ENCODE measurements at regions not wholly inside any gene's neighbourhood (a gene's known extent, or its start where the extent isn't known, plus 50 kb on each side); places are given as distances from the start of the nearest gene placed in this dataset.

DNA sequence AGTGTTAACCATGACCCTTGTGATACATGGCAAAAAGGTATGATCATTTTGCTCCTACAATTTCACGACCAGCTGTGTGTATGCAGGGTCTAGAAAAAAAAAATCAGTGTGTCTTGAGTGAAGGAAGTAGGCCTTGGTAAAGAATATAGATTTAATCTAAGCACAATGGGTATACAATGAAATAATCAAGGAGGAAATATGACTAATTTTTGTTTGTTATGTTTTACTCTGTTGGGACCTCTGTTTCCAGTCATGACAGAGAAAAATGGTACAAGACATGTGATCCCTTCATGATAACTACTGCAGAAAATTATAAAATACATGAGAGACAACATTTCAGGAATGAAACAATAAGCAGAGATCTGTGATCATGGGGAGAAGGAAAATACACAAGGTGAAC is 835.5 kb downstream of the PDHA2 start (continued):
- TF ChIP-seq CTCF (conservative IDR thresholded peaks at IDR 0.05; ENCODE audit: low read depth in 2 of 2) (no peak), ZNF331 (CRISPR knock-in tag; IDR thresholded peaks at IDR 0.05; ENCODE audit: low read depth) (no peak), CREB1 (CRISPR knock-in tag; IDR thresholded peaks at IDR 0.05; ENCODE audit: low read depth) (no peak)

DNA sequence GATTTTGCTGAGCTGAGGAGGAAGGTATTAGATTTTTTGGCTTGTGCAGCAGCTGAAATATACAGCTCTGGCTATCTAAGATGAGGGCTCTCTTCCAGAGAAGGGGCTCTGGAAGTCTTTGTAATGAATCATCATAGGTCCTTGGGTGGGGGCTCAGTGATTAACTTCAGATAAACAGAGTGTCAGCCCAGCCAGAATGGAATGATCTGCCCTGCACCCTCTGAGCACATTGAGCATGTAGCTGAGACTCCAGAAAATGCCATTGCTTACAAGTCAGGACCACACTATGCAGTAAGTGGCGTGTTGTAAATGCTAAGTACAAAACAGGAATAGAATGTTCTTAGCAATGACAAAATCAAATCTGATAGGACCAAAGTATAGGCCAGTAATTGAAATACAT is 836.0 kb downstream of the PDHA2 start:
- Mint-ChIP-seq H3K27ac (no peak overlapping the region), H3K36me3 (ENCODE audit: low read depth) (no peaks in the 10 kb centered on the region)
- TF ChIP-seq EZH2 (IDR thresholded peaks at IDR 0.05; ENCODE audit: low read depth, unreplicated experiment): no peak
- no peak for TF ChIP-seq ETS1 (IDR thresholded peaks at IDR 0.05)
- no peak for TF ChIP-seq ZNF331 (CRISPR knock-in tag; IDR thresholded peaks at IDR 0.05; ENCODE audit: low read depth)
- no peak for TF ChIP-seq CTCF (conservative IDR thresholded peaks at IDR 0.05; ENCODE audit: low read depth in 2 of 2)
- TF ChIP-seq, protein P1, sequence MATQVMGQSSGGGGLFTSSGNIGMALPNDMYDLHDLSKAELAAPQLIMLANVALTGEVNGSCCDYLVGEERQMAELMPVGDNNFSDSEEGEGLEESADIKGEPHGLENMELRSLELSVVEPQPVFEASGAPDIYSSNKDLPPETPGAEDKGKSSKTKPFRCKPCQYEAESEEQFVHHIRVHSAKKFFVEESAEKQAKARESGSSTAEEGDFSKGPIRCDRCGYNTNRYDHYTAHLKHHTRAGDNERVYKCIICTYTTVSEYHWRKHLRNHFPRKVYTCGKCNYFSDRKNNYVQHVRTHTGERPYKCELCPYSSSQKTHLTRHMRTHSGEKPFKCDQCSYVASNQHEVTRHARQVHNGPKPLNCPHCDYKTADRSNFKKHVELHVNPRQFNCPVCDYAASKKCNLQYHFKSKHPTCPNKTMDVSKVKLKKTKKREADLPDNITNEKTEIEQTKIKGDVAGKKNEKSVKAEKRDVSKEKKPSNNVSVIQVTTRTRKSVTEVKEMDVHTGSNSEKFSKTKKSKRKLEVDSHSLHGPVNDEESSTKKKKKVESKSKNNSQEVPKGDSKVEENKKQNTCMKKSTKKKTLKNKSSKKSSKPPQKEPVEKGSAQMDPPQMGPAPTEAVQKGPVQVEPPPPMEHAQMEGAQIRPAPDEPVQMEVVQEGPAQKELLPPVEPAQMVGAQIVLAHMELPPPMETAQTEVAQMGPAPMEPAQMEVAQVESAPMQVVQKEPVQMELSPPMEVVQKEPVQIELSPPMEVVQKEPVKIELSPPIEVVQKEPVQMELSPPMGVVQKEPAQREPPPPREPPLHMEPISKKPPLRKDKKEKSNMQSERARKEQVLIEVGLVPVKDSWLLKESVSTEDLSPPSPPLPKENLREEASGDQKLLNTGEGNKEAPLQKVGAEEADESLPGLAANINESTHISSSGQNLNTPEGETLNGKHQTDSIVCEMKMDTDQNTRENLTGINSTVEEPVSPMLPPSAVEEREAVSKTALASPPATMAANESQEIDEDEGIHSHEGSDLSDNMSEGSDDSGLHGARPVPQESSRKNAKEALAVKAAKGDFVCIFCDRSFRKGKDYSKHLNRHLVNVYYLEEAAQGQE (IDR thresholded peaks at IDR 0.05; ENCODE audit: unreplicated experiment): no peak
- no peak for TF ChIP-seq STAT1 (IDR thresholded peaks at IDR 0.05; ENCODE audit: unreplicated experiment)
- no peak for TF ChIP-seq ZNF114 (CRISPR knock-in tag; IDR thresholded peaks at IDR 0.05)
- TF ChIP-seq POLR2AphosphoS5 (IDR thresholded peaks at IDR 0.05; ENCODE audit: low read depth): no peak
- TF ChIP-seq NANOG (IDR thresholded peaks at IDR 0.05; ENCODE audit: borderline replicate concordance): no peak
- TF ChIP-seq JUNB (IDR thresholded peaks at IDR 0.05; ENCODE audit: unreplicated experiment): no peak
- TF ChIP-seq EZH2phosphoT487 (IDR thresholded peaks at IDR 0.05; ENCODE audit: unreplicated experiment): no peak
- TF ChIP-seq CREB1 (CRISPR knock-in tag; IDR thresholded peaks at IDR 0.05; ENCODE audit: low read depth): no peak

More for the DNA sequence above, 836.0 kb downstream of the PDHA2 start:
- Mint-ChIP-seq H3K4me1 (no peaks in the 10 kb centered on the region; the same call in 2 of the 3 replicates), H3K27me3 (ENCODE audit: insufficient read depth, low read depth, poor library complexity) (no peaks in the 10 kb centered on the region), H3K9me3 (no peaks in the 10 kb centered on the region), H3K4me3 (no peak overlapping the region)
- DNase-seq (ENCODE audit: low spot score) (no peak), ATAC-seq (no peak)
- Histone ChIP-seq H2AFZ (0 out of 2 replicates have a peak overlapping the region, but pooled peaks have one; percentile 35), H3K27me3 (ENCODE audit: insufficient read depth) (no peaks in the 10 kb centered on the region), H3K79me2 (replicated peaks; ENCODE audit: insufficient read depth) (no peaks in the 10 kb centered on the region), H3K27ac (ENCODE audit: low read depth) (no peak overlapping the region), H3K9me2 (ENCODE audit: insufficient read depth) (no peaks in the 10 kb centered on the region), H4K20me1 (replicated peaks; ENCODE audit: insufficient read depth) (no peaks in the 10 kb centered on the region), H3K4me3 (no peak overlapping the region), H3K4me2 (no peak overlapping the region), H3K4me1 (ENCODE audit: insufficient read depth) (no peaks in the 10 kb centered on the region), H3F3A (replicated peaks; ENCODE audit: low read depth) (no peaks in the 10 kb centered on the region), H3K36me3 (ENCODE audit: insufficient read depth) (no peaks in the 10 kb centered on the region)

Data from GM23338 (cell line).